ENCODE measurements at regions not wholly inside any gene's neighbourhood (a gene's known extent, or its start where the extent isn't known, plus 50 kb on each side); places are given as distances from the start of the nearest gene placed in this dataset.

GRCh38 chr18:33841221-33841967 lies 263.4 kb downstream of the ASXL3 start:
- Histone ChIP-seq H3K4me1 (no peaks in the 10 kb centered on the region), H3K36me3 (no peaks in the 10 kb centered on the region), H3K9me3 (no peaks in the 10 kb centered on the region), H3K27ac (no peak overlapping the region), H3K27me3 (no peaks in the 10 kb centered on the region), H3K4me3 (no peak overlapping the region)
- no peak for DNase-seq (ENCODE audit: low spot score)
- TF ChIP-seq CTCF (IDR thresholded peaks at IDR 0.05) = no peak

- no peaks in the 10 kb centered on the region for H3K36me3 ChIP-seq
- H3K27me3 ChIP-seq = no peaks in the 10 kb centered on the region
- DNase-seq (ENCODE audit: low spot score) = no peak
- H3K27ac ChIP-seq = no peak overlapping the region
- no peak overlapping the region for H3K4me3 ChIP-seq
- H3K9me3 ChIP-seq = no peaks in the 10 kb centered on the region
- no peaks in the 10 kb centered on the region for H3K4me1 ChIP-seq
- TF ChIP-seq CTCF (IDR thresholded peaks at IDR 0.05) = no peak
Observed at GRCh38 chr18:33840212-33840593, 262.2 kb downstream of the ASXL3 start.

GRCh38 chr18:33839452-33840211 lies 261.6 kb downstream of the ASXL3 start:
- Histone ChIP-seq H3K36me3 (no peaks in the 10 kb centered on the region), H3K27me3 (no peaks in the 10 kb centered on the region), H3K4me1 (no peaks in the 10 kb centered on the region), H3K4me3 (no peak overlapping the region), H3K27ac (no peak overlapping the region), H3K9me3 (no peaks in the 10 kb centered on the region)
- peak in 1 of 2 donors; percentile 70 for TF ChIP-seq CTCF (IDR thresholded peaks at IDR 0.05)
- no peak for DNase-seq (ENCODE audit: low spot score)

- no peak for TF ChIP-seq CTCF (IDR thresholded peaks at IDR 0.05)
- H3K36me3 ChIP-seq = no peaks in the 10 kb centered on the region
- no peak overlapping the region for H3K4me3 ChIP-seq
- no peaks in the 10 kb centered on the region for H3K27me3 ChIP-seq
- no peaks in the 10 kb centered on the region for H3K9me3 ChIP-seq
- H3K4me1 ChIP-seq = no peaks in the 10 kb centered on the region
- no peak overlapping the region for H3K27ac ChIP-seq
- DNase-seq (ENCODE audit: low spot score) = no peak
Observed at GRCh38 chr18:33838054-33838453, 260.0 kb downstream of the ASXL3 start.

- H3K9me3 ChIP-seq = no peaks in the 10 kb centered on the region
- no peak overlapping the region for H3K4me3 ChIP-seq
- H3K4me1 ChIP-seq = no peaks in the 10 kb centered on the region
- no peak for TF ChIP-seq CTCF (IDR thresholded peaks at IDR 0.05)
- no peaks in the 10 kb centered on the region for H3K36me3 ChIP-seq
- no peak for DNase-seq (ENCODE audit: low spot score)
- no peak overlapping the region for H3K27ac ChIP-seq
- H3K27me3 ChIP-seq = no peaks in the 10 kb centered on the region
Observed at GRCh38 chr18:33837191-33837590, 259.2 kb downstream of the ASXL3 start.
